Vagina (tissue), 2 donors: ENCODE measurements at regions not wholly inside any gene's neighbourhood (a gene's known extent, or its start where the extent isn't known, plus 50 kb on each side); places are given as distances from the start of the nearest gene placed in this dataset.
"Not testable (repeated sequence)": the region's sequence is repeated elsewhere in the genome, so short reads cannot be mapped to it uniquely, and the experiment has no call there.

Source experiments
- POLR2A ChIP-seq, 2 donors: fragments of 450-650 bp; IDR thresholded peaks; one replicate each; pipeline ENCODE4 v1.6.1; 2017; ENCODE audit warnings: antibody characterized with exemption in 2 of 2, mild to moderate bottlenecking in 2 of 2, moderate library complexity in 2 of 2
- POLR2AphosphoS5 ChIP-seq, 2 donors: sonication (generic); formaldehyde crosslinking; IDR thresholded peaks; one replicate each; pipeline ENCODE4 v1.9.0; 2017; ENCODE audit warnings: antibody characterized with exemption in 2 of 2, mild to moderate bottlenecking in 2 of 2, low read depth in 1 of 2; ENCODE audit not compliant: insufficient read depth in 1 of 2
- TF ChIP-seq, protein P1 (sequence below), 3 experiments: fragments of 450-650 bp in 2 of 3; fragments of 200-600 bp in 1 of 3; sonication (generic) in 1 of 3; IDR thresholded peaks; one replicate each; pipeline ENCODE4 v1.5.1; 2017 to 2019; ENCODE audit warnings: antibody characterized with exemption in 3 of 3, mild to moderate bottlenecking in 2 of 3, moderate library complexity in 2 of 3

- not testable (repeated sequence) for TF ChIP-seq POLR2A (IDR thresholded peaks at IDR 0.05); POLR2AphosphoS5 (IDR thresholded peaks at IDR 0.05; ENCODE audit: insufficient read depth in 1 of 2, low read depth in 1 of 2)
- TF ChIP-seq, protein P1, sequence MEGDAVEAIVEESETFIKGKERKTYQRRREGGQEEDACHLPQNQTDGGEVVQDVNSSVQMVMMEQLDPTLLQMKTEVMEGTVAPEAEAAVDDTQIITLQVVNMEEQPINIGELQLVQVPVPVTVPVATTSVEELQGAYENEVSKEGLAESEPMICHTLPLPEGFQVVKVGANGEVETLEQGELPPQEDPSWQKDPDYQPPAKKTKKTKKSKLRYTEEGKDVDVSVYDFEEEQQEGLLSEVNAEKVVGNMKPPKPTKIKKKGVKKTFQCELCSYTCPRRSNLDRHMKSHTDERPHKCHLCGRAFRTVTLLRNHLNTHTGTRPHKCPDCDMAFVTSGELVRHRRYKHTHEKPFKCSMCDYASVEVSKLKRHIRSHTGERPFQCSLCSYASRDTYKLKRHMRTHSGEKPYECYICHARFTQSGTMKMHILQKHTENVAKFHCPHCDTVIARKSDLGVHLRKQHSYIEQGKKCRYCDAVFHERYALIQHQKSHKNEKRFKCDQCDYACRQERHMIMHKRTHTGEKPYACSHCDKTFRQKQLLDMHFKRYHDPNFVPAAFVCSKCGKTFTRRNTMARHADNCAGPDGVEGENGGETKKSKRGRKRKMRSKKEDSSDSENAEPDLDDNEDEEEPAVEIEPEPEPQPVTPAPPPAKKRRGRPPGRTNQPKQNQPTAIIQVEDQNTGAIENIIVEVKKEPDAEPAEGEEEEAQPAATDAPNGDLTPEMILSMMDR (IDR thresholded peaks at IDR 0.05) = not testable (repeated sequence)
Observed at GRCh38 chr13:52279408-52279807, 120.0 kb upstream of the NEK3 start.
